NCI-H69 (cell line): ENCODE measurements at regions not wholly inside any gene's neighbourhood (a gene's known extent, or its start where the extent isn't known, plus 50 kb on each side); places are given as distances from the start of the nearest gene placed in this dataset.
A peak's percentile ranks its signal among the peaks of the same experiment; 100 is the strongest.
"Not testable (repeated sequence)": the region's sequence is repeated elsewhere in the genome, so short reads cannot be mapped to it uniquely, and the experiment has no call there.

ENCODE experiments used
- DNase-seq: peaks from one replicate; lab custom pipeline; 2025; lab: John Stamatoyannopoulos, UW

DNA sequence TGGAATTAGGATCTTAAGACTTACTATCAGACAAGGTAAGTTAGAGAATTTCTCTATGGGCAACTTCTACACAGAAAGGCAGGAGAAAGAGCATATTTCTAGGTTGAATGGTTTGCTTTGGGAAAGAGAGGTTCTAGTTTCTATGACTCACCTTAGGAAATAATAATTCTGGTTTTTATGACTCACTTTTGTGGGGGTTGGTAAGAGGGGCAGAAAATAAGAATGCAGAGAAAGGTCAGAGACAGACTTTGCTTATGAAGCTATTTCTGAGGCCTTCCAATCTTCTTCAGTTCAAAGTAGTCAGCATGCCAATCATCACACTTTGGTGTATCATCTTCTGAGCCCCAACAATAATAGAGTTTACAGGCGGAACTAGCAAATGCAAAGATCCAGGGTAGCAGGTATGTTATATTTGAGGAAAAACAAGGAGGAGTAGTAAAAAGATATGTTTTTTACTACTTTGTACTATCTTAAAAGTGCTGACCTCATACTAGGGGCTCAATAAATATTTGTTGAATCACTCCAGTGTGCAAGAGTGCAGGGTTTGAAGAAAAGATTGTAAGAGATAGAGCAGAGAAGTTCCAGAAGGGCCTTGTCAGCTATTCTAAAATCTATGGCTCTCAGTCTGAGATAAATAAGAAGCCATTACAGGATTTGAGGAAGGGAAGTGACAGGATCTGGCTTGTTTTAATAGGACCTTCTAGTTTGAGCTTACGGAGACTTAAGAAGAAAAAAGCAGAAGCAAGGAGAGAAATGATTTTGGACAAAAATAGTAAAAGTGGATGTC lies 56.7 kb upstream of the LRFN5 start:
- no peak for DNase-seq

- no peak for DNase-seq
These were observed 57.4 kb upstream of the LRFN5 start for GRCh38 chr14:41549282-41549681.

DNA sequence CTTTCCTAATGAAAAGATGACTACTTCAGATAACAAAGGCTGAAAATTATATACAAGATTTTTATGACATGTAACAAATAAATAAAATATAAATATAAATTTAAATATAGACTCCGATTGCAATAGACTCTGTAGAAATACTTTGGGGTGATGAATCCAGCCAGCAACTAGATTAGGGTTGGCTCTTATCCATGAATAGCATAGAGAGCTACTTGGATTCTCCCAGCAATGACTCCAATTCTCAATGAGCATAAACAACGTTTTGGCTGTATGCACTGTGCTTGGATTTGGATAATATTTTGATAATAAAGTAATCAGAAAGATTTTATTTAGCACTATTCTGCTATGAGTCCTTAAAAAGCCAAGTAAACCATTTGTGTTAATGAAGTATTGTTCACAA lies 58.0 kb upstream of the LRFN5 start:
- no peak for DNase-seq

- no peak for DNase-seq
These were observed 65.3 kb upstream of the LRFN5 start for GRCh38 chr14:41541333-41541732.

GRCh38 chr14:41532255-41532654 lies 74.4 kb upstream of the LRFN5 start:
- DNase-seq = no peak

DNA sequence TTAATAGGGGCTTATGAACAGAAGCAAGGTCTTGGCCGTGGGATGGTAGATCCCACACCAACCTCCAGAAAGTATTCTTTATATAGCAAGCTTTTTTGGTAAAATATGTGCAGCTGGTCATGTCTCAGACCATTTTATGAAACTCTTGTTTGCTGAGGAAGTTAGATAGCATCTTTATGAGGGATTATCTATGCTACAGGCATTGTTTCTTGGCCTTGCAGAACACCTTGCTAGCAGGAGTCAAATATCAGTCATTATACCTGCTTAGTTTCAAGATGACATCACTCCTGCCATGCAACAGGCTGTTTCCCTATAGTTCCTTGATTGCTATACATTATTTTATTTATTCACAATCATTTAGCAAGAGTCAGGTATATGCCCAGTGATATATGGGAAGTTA lies 84.8 kb upstream of the LRFN5 start:
- DNase-seq = peak; percentile 26

DNA sequence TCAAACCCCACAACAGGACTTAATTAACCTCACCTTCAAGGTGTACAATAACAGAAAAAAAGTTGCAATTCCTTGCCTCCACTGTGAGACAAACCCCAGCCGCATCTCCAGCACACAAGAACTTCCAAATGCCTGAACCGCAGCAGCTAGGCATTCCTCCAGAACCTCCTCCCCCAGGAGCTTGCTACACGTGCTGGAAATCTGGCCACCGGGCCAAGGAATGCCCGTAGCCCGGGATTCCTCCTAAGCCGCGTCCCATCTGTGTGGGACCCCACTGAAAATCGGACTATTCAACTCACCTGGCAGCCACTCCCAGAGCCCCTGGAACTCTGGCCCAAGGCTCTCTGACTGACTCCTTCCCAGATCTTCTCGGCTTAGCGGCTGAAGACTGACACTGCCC lies 88.6 kb upstream of the LRFN5 start:
- DNase-seq = not testable (repeated sequence)

GRCh38 chr14:41506552-41506951 lies 100.1 kb upstream of the LRFN5 start:
- DNase-seq = no peak

GRCh38 chr14:41505491-41505890 lies 101.2 kb upstream of the LRFN5 start:
- DNase-seq = peak; percentile 46

- no peak for DNase-seq
These were observed 107.7 kb upstream of the LRFN5 start for GRCh38 chr14:41498959-41499358.

- DNase-seq = no peak
These were observed 116.4 kb upstream of the LRFN5 start for GRCh38 chr14:41490323-41490722.

GRCh38 chr14:41489315-41489972 lies 117.2 kb upstream of the LRFN5 start:
- DNase-seq = no peak

DNA sequence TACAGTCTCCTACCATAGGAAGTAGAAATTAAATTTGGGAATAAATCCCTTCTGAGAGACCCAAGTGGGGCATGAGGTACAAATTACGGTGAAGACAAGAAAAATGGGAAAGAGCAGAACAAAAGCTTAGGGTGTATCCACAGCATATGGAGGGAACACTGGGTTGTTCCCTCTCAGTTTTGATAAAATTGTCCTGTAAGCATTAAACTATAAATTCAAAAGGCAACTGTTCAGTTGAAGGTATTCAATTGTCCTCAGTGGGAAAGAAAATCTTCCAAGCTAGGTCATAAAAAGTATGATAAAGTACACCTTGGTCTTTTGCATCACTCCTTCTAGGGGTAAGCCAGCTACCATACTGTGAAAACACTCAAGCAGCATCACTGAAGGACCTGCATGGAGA lies 118.3 kb upstream of the LRFN5 start:
- no peak for DNase-seq

GRCh38 chr14:41482861-41483260 lies 123.8 kb upstream of the LRFN5 start:
- no peak for DNase-seq

DNA sequence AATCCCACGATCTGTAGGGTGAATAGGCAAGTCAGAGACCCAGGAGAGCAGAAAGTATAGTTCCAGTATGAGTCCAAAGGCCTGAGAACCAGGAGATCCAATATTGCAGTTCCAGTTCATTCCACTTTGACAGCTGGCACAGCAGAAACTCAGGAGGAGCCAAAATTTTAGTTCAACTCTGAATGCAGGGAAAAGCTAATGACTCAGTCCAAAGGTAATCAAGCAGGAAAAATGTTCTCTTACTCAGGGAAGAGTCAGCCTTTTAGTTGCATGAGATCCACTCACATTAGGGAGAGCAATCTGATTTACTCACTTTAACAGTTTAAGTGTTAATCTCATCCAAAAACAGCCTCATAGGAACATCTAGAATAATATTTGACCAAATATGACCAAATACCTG lies 130.2 kb upstream of the LRFN5 start:
- DNase-seq = peak; percentile 3

- no peak for DNase-seq
These were observed 145.3 kb upstream of the LRFN5 start for GRCh38 chr14:41461380-41461779.

- no peak for DNase-seq
These were observed 149.3 kb upstream of the LRFN5 start for GRCh38 chr14:41457393-41457792.

DNA sequence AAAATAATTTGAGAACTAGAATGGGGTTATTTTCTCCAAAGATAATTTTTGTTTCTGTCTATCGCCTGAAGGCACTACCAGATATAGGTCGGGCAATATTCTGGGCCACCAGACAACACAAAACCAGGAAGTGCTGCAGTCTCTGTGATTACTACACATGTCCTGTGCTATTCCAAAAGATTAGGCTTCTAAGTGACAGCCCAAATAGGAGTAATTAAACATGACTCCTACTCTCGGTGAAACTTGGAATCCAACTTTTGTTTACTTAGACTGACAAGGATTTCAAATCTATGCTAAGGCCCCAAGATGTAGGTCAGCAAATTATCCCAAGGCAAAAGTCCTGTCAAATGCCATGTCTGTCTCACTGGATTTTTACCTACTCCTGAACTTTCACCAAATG lies 157.6 kb upstream of the LRFN5 start:
- DNase-seq = peak; percentile 18

- DNase-seq = no peak
These were observed 160.7 kb upstream of the LRFN5 start for GRCh38 chr14:41446008-41446407.

- no peak for DNase-seq
These were observed 183.2 kb upstream of the LRFN5 start for GRCh38 chr14:41423503-41423902.

- not testable (repeated sequence) for DNase-seq
These were observed 185.4 kb upstream of the LRFN5 start for GRCh38 chr14:41421308-41421707.

DNA sequence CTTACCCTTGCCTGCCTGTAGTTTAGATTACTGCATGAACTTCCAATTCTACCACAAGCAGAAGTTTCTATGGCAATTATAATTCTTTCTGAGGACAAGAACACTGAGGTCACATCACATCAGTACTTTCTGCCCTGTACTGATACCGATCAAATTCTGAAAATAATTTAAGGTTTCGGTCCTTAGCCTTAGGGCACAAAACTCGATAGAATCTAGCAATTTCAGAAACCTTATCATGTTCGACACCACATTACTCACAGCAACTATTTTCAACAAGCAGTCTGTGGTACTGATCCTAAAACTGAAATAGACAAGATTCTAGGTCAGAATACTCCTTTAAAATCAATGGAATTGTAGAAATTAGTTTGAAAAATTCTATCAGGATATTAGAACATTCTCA lies 187.0 kb upstream of the LRFN5 start:
- DNase-seq = no peak

DNA sequence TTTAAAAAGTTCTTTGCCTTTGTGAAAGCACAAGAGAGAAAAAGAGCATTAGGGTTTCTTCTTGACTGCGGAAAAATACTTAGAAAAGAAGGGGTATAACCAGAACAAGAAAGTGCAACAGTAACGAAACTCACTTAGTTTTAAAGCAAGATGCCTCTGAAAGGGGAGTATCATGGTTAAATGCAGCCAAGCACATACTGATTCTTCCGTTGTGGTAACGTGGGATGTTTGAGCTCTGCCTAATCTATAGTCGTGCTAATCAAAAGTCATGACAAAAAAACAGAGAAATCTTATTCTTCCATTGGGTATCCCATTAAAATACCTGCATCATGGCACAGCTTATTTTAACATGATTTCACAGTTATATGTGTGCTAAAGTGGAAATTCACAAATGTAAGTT lies 187.8 kb upstream of the LRFN5 start:
- no peak for DNase-seq

DNA sequence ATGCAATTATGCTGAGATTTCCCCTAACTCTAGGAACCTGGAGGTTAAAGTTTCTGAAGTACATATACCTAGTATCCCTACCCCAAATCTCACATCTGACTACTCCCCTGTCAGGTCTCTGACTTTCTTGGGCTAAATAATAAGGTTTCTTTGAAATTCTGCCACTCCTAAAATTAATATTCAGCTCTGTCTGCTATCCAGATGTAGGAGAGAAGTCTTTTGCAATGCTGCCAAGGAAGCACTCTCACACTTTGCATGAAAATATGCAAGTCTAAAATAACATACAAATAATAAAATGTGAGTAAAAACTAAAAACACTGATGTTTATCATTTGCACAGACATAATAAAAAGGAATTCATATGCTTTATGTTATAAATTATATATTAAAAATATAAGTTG lies 196.9 kb upstream of the LRFN5 start:
- no peak for DNase-seq
